Activated naive CD8-positive, alpha-beta T cell treated with anti-CD3 and anti-CD28 coated beads, Interleukin-2, amount 50 U/mL, for 24 hours (primary cell): ENCODE measurements at regions not wholly inside any gene's neighbourhood (a gene's known extent, or its start where the extent isn't known, plus 50 kb on each side); places are given as distances from the start of the nearest gene placed in this dataset.
A peak's percentile ranks its signal among the peaks of the same experiment; 100 is the strongest.

Experiments
- ATAC-seq: fragments of 150-1000 bp; cut with Tn5 transposase; one replicate; pipeline ENCODE4 v1.10.0; 2021
- DNase-seq: peaks from one replicate; pipeline ENCODE4 v3.0.0; 2021
- H3K27ac Mint-ChIP-seq: one replicate; pipeline ENCODE4 v1.8.0; 2021; ENCODE audit warnings: mild to moderate bottlenecking, mixed read lengths
- H3K27me3 Mint-ChIP-seq: one replicate; pipeline ENCODE4 v1.8.0; 2021; ENCODE audit warnings: mixed read lengths
- H3K36me3 Mint-ChIP-seq: one replicate; pipeline ENCODE4 v1.8.0; 2021; ENCODE audit warnings: low read depth, mixed read lengths
- H3K4me1 Mint-ChIP-seq: one replicate; pipeline ENCODE4 v1.8.0; 2021; ENCODE audit warnings: mixed read lengths
- H3K4me3 Mint-ChIP-seq: one replicate; pipeline ENCODE4 v1.8.0; 2021; ENCODE audit warnings: mild to moderate bottlenecking, moderate library complexity, mixed read lengths
- H3K9me3 Mint-ChIP-seq: one replicate; pipeline ENCODE4 v1.8.0; 2021; ENCODE audit warnings: mixed read lengths

DNA sequence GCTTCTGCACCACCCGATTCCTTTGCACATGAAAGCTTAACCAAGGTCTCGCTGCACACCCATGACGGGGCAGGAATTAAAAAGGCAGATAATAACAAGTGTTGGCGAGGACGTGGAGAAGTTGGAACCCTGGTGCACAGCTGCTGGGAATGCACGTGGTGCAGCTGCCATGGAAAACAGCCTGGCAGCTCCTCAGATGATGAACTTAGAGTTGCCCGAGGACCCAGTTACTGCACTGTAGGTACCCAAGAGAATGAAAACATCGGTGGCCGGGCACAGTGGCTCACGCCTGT is 211.6 kb upstream of the CIBAR2 start:
- no peaks in the 10 kb centered on the region for H3K36me3 Mint-ChIP-seq
- no peak overlapping the region for H3K27ac Mint-ChIP-seq
- ATAC-seq = no peak
- no peaks in the 10 kb centered on the region for H3K4me1 Mint-ChIP-seq
- no peaks in the 10 kb centered on the region for H3K9me3 Mint-ChIP-seq
- H3K4me3 Mint-ChIP-seq = no peak overlapping the region
- DNase-seq = no peak
- no peaks in the 10 kb centered on the region for H3K27me3 Mint-ChIP-seq

DNA sequence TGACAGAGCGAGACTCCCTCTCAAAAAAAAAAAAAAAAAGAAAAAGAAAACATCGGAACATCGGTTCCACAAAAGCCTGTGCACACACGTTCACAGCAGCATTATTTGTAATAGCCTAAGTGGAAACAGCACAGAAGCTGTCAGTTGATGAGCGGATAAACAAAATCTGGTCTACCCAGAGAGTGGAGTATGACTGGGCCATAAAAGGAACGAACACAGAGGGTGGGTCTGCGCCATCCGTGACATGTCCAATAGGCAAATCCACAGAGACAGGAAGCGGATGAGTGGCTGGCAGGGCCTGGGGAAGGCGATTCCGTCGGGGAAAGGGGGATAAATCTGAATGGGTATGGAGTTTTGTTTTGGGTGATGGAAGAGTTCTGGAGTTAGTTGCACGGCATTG is 212.2 kb upstream of the CIBAR2 start:
- Mint-ChIP-seq H3K27me3 (peaks cover 2% of the 10 kb centered on the region), H3K9me3 (no peaks in the 10 kb centered on the region), H3K36me3 (no peaks in the 10 kb centered on the region), H3K4me1 (no peaks in the 10 kb centered on the region), H3K27ac (no peak overlapping the region), H3K4me3 (no peak overlapping the region)
- no peak for ATAC-seq
- DNase-seq = no peak

DNA sequence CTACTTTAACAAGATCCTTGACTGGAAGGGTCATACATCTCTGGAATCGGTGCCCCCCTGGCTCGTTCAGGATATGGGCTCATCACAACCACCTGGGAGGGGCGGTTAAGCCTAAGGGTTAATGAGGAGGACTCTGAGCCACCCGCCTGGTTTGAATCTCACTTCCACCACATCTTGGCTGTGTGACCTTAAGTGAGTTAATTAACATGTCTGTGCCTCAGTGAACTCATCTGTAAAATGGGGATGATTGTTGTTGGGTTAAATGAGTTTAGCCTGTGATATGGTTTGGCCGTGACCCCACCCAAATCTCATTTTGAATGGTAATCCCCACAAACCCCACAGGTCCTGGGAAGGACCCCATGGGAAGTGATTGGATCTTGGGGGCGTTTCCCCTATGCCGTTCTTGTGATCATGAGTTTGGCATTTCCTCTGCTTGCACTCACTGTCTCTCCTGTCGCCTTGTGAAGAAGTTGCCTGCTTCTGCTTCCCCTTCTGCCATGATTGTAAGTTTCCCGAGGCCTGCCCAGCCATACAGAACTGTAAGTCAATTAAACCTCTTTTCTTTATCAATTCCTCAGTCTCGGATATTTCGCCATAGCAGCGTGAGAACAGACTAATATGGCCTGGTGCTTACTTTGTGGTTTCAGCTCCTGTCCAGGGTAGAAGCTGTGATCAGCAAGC is 214.0 kb upstream of the CIBAR2 start:
- Mint-ChIP-seq H3K9me3 (no peaks in the 10 kb centered on the region), H3K4me3 (no peak overlapping the region), H3K36me3 (no peaks in the 10 kb centered on the region), H3K27me3 (peaks cover 4% of the 10 kb centered on the region), H3K4me1 (peaks cover 6% of the 10 kb centered on the region), H3K27ac (no peak overlapping the region)
- ATAC-seq (no peak), DNase-seq (no peak)

DNA sequence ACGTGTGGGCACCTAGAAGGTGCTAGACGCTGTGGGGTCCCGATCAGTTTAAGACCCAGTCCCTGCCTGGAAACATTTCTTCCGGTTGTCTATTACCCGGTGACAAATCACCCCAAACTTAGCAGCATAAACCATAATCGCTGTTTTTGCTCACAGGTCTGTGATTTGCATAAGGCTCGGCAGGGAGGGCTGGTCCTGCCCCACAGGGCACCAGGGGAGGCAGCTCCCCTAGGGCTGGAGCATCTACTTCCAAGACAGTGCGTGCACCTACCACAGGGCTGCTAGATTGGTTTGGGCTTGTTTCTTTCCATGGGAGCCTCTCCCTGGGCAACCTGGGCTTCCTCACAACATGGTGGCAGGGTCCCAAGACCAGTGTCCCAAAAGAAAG is 214.5 kb upstream of the CIBAR2 start:
- Mint-ChIP-seq H3K36me3 (no peaks in the 10 kb centered on the region), H3K4me1 (peaks cover 6% of the 10 kb centered on the region), H3K9me3 (no peaks in the 10 kb centered on the region), H3K27ac (no peak overlapping the region), H3K27me3 (peaks cover 4% of the 10 kb centered on the region), H3K4me3 (no peak overlapping the region)
- DNase-seq (no peak), ATAC-seq (no peak)

DNA sequence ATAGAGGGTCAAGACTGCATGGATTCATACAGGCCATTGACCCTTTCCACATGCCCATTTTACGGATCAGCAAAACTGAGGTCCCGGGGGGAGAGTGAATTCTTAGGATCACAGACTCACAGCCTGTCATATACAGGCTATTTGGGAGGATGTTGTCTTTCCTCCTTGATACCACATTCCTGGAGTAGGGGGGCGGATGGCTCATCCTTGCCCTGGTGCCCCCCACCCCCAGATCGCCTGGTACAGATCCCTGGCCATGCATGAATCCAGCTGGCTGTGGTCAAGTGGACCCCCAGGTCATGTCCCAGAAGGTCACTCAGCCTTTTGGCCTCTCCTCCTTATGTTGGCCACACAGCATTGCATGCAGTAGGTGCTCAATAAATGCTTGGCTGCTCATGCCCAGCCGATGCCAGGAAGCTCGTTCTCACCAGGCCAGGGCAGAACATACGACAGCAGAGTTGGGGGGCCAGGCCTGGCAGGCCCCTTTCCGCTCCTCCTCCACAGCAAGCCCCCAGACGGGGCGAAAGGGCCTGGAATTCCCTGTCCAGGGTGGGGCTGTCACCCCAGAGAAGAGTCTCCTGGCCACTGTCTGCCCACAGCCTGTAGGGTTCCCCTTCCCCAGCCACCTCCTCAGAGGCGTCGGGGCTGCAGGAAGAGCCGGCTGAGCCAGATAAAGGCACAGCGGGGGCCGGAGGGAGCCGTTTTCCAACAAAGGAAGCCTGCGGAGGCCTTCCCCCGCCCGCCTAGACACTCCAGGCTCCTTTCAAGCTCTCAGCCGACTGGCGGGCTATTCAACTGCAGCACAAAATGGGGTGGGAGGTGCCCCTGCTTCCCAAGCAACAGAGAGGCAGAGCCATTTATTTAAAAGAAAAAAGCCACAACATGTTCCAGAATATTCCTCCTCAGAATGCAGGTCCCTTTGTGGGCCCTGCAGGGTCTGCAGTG is 215.7 kb upstream of the CIBAR2 start:
- H3K27ac Mint-ChIP-seq = no peak overlapping the region
- no peak overlapping the region for H3K4me3 Mint-ChIP-seq
- no peaks in the 10 kb centered on the region for H3K36me3 Mint-ChIP-seq
- H3K4me1 Mint-ChIP-seq = peaks cover 6% of the 10 kb centered on the region
- ATAC-seq (no peak), DNase-seq (no peak)
- H3K27me3 Mint-ChIP-seq = peaks cover 4% of the 10 kb centered on the region
- H3K9me3 Mint-ChIP-seq = no peaks in the 10 kb centered on the region

DNA sequence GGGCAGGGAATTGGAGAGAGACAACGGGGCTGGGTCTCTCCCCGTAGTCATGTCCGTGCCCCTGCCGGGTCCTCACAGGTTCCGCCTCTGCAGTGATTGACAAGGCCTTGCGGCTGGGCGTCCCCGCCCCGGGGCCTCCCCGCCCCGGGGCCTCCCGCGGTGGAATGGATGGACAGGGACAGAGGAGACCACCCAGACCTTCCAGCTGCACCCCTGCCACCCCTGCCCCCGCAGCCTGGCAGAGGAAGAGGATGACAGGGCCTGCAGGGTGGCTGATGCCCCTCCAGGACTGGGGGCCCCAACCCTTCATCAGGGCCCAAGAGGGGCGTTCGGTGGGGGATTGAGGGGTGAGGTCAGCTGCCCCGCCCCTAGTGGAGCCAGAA is 216.4 kb upstream of the CIBAR2 start:
- DNase-seq (no peak), ATAC-seq (no peak)
- Mint-ChIP-seq H3K4me3 (no peak overlapping the region), H3K27me3 (peaks cover 4% of the 10 kb centered on the region), H3K4me1 (peaks cover 6% of the 10 kb centered on the region), H3K9me3 (no peaks in the 10 kb centered on the region), H3K27ac (no peak overlapping the region), H3K36me3 (no peaks in the 10 kb centered on the region)

DNA sequence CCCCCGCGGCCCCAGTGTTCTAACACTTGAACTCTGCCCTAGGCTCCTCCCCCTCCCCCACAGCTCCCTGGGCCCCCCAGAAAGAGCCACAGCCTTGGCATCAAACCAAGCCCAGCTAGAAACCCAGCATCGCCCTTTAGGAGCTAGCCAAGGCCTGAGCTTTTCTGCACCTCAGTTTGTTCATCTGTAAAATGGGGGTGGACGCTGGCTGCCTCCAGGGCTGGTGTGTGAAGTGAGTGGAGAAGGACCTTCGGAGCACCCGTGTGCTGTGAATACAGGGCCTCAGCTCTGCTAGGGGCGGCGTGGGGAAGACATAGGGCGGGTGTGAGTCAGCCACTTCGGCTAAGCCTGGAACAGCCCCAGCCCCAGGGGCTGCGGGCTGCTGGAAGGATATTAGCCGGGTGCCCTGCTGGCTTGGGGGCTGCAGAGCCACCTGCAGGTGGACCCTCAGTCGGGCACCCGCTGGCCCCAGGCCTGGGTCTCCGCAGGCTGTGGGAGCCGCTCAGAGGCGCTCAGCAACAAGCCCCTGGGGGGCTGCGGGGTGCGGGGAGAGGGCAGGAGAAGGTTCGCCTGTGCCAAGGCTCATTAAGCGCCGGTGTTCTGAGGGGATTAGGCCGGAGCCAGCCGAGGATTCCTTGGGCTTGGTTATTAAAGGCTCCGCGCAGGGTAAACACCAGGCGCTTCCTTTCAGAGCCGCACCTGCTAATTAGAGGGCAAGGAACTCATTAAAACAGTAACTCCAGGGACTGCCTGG is 217.0 kb upstream of the CIBAR2 start:
- no peaks in the 10 kb centered on the region for H3K36me3 Mint-ChIP-seq
- ATAC-seq (no peak), DNase-seq (no peak)
- H3K4me1 Mint-ChIP-seq = peaks cover 6% of the 10 kb centered on the region
- peaks cover 4% of the 10 kb centered on the region for H3K27me3 Mint-ChIP-seq
- no peak overlapping the region for H3K27ac Mint-ChIP-seq
- no peak overlapping the region for H3K4me3 Mint-ChIP-seq
- H3K9me3 Mint-ChIP-seq = no peaks in the 10 kb centered on the region

DNA sequence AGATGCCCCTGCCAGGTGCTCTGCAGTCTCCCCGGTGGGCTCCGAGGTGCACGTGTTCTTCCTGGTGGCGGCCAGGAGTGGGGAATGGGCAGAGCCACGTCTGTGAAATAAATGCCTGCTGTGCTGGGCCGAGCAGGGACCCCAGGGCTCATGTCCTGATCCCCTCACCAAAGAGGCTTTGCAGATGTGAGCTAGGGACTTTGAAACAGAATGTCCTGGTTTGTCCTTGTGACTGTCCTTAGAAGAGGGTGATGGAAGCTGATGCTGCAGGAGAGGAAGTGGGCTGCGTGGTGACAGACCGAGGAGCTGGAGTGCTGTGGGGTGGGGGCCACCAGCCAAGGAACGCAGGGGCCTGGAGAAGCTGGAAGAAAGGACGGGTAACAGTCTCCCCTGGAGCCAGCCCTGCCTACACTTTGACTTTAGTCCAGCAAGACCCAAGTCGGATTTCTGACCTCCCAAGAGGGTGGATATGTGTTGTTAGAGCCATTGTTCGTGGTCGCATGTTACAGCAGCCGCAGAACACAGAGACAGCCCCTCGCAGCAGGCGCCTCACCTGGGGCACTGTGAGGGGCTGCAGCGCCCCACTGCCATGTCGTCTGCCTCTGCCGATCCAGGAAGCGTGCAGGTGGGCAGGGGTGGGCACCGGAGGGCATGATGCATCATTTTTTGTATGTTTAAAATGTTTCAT is 217.9 kb upstream of the CIBAR2 start:
- Mint-ChIP-seq H3K36me3 (no peaks in the 10 kb centered on the region), H3K9me3 (no peaks in the 10 kb centered on the region), H3K27me3 (peaks cover 4% of the 10 kb centered on the region), H3K4me3 (no peak overlapping the region), H3K4me1 (peaks cover 13% of the 10 kb centered on the region), H3K27ac (no peak overlapping the region)
- DNase-seq (no peak), ATAC-seq (no peak)

DNA sequence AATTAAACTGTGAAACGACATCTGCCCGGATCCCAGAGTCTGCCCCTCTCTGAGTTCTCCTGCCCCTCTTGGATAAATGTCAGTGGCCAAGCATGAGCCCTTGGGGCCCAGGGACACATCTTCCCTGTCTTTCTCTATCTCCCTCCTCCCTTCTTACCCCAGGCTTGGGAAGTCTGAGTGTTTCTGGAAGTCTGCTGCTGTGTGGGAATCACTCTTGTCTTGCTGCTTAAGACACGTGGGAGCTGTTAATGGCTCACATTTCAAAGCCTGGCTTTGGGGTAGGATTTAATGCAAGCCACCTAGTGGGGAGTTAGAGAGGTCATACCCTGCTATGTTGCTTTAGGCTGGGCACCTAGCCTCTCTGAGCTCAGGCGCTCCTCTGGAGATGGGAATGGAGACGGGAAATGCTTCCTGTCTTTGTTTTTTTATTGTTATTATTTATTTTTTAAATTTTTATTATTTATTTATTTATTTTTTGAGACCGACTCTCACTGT is 218.5 kb upstream of the CIBAR2 start:
- Mint-ChIP-seq H3K9me3 (no peaks in the 10 kb centered on the region), H3K4me1 (peaks cover 17% of the 10 kb centered on the region), H3K4me3 (no peak overlapping the region), H3K27ac (no peak overlapping the region), H3K36me3 (no peaks in the 10 kb centered on the region), H3K27me3 (peaks cover 6% of the 10 kb centered on the region)
- ATAC-seq = peak; percentile 56
- DNase-seq = no peak

DNA sequence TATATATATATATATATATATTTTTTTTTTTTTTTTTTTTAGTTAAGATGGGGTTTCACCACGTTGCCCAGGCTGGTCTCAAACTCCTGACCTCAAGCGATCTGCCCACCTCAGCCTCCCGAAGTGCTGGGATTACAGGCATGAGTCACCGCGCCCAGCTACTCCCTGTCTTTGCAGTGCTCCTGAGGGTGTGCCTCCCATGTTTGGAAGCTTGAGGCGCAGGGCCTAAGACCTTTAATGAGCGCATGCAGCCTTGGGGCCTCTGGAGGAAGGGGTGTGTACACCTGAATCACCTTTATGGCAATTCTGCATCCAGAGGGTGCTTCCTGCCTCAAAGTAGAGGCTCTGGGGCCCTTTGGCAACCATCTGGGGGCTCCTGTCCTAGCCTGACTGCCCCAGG is 219.4 kb upstream of the CIBAR2 start:
- no peak for DNase-seq
- peaks cover 6% of the 10 kb centered on the region for H3K27me3 Mint-ChIP-seq

DNA sequence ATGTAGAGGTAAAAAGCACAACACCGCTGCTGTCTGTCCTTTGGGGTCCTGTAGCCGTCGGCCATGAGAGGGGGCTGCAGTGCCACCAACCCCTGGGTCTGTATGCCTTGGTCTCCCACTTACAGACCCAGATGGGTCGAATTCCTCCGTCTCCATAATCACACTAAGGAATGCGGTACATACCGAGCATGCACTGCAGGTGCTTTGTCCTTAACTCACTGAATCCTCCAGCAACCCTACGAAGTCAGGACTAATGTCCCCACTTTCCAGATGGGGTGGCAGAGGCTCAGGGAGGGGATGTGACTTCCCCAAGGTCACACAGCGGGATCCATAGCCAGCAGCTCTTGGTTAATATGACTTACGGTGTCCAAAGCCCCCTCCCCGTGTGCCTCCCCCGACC is 219.9 kb upstream of the CIBAR2 start:
- DNase-seq (no peak), ATAC-seq (no peak)
- no peak overlapping the region for H3K27ac Mint-ChIP-seq
- H3K4me1 Mint-ChIP-seq = peaks cover 17% of the 10 kb centered on the region
- no peak overlapping the region for H3K4me3 Mint-ChIP-seq
- H3K9me3 Mint-ChIP-seq = no peaks in the 10 kb centered on the region
- peaks cover 8% of the 10 kb centered on the region for H3K27me3 Mint-ChIP-seq
- H3K36me3 Mint-ChIP-seq = no peaks in the 10 kb centered on the region

More for the DNA sequence above, 219.4 kb upstream of the CIBAR2 start:
- no peak overlapping the region for H3K4me3 Mint-ChIP-seq
- no peak for ATAC-seq
- H3K36me3 Mint-ChIP-seq = no peaks in the 10 kb centered on the region
- H3K4me1 Mint-ChIP-seq = peaks cover 17% of the 10 kb centered on the region
- H3K27ac Mint-ChIP-seq = no peak overlapping the region
- H3K9me3 Mint-ChIP-seq = no peaks in the 10 kb centered on the region

DNA sequence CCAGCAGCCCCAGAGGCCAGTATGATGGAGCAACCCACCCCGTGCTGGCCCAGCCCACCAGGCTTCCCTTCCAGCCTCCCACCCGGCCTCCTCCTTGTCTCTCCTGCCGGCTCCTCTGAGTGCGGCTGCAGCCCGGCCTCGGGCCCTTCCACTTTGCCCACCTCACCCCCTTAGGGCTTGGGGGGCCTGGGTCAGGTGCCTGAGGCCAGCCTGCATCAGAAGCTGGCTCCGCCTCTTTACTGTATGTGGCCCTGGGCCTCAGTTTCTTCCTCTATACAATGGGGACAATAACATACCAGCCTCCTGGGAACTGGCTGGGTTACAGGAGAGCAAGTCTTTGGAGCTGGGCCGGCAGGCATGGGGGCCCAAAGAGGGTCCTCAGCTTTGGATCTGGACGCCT is 221.1 kb upstream of the CIBAR2 start:
- H3K9me3 Mint-ChIP-seq = no peaks in the 10 kb centered on the region
- H3K27me3 Mint-ChIP-seq = peaks cover 8% of the 10 kb centered on the region
- H3K36me3 Mint-ChIP-seq = no peaks in the 10 kb centered on the region
- H3K27ac Mint-ChIP-seq = no peak overlapping the region
- H3K4me3 Mint-ChIP-seq = no peak overlapping the region
- peaks cover 17% of the 10 kb centered on the region for H3K4me1 Mint-ChIP-seq
- no peak for ATAC-seq
- DNase-seq = no peak

DNA sequence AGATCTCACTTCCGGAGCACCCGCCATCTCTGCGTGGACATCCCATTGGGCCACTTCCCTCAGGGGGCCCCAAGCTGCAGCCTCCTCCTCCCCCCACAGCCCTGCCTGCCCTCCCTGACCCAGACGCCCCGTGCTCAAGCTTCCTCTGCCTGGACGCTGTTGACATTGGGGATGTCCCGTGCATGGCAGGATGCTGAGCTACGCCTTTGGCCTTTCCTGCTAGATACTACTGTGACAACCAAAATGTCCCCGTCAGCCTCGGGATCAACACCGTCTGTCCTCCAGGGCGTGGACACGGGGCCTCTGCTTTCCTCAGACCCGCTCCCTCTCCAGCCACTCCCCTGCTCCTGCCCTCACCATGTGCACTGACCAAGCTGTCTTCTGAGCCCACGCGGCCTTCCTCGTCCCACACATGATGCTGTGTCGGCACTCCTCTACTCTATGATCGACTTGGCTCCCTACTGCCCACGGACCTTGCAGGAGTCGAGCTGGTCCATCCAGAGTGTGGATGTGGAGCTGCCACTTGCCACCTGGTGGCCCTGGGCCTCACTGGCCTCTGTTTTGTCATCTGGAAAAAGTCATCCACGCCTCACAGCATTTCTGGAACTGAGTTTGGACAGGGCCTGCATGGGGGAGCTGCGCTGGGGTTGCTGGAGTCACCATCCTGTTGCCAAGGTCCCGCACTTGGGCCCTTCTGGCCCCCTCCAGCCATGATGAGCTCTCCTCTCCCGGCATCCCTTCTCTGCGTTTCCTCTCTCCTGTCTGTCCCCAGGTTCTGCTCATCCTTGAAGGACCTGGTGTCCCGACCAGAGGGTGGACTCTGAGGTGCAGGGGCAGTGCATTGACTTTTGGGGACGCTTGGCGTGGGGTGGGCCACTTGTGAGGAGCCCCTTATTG is 221.7 kb upstream of the CIBAR2 start:
- Mint-ChIP-seq H3K36me3 (no peaks in the 10 kb centered on the region), H3K4me3 (peak overlapping the region; percentile 62), H3K27ac (no peak overlapping the region), H3K4me1 (peaks cover 17% of the 10 kb centered on the region), H3K9me3 (no peaks in the 10 kb centered on the region), H3K27me3 (peaks cover 7% of the 10 kb centered on the region)
- ATAC-seq (no peak), DNase-seq (no peak)
